HEK293T (cell line): ENCODE measurements at regions not wholly inside any gene's neighbourhood (a gene's known extent, or its start where the extent isn't known, plus 50 kb on each side); places are given as distances from the start of the nearest gene placed in this dataset.

Experiments used
- CTCF ChIA-PET: fragments of 350-600 bp; formaldehyde crosslinking; extraction: SDS; loops from one replicate; lab custom pipeline; 2021; ENCODE audit warnings: antibody characterized with exemption, inconsistent platforms; lab: Yijun Ruan, JAX
- POLR2A ChIA-PET: fragments of 350-600 bp; formaldehyde crosslinking; extraction: SDS; loops from one replicate; lab custom pipeline; 2020; ENCODE audit warnings: antibody characterized with exemption, inconsistent platforms; lab: Yijun Ruan, JAX
- DNase-seq: peaks from one replicate; pipeline ENCODE4 v3.0.0; 2012; ENCODE audit warnings: mixed read lengths; ENCODE audit errors: extremely low spot score
- ARNT ChIP-seq: fragments of 450-650 bp; IDR thresholded peaks from 2 replicates; pipeline ENCODE4 v1.6.1; 2017; ENCODE audit warnings: mild to moderate bottlenecking
- BHLHE40 ChIP-seq: fragments of 450-650 bp; IDR thresholded peaks from 2 replicates; pipeline ENCODE4 v1.6.1; 2016; ENCODE audit warnings: mild to moderate bottlenecking, moderate library complexity, borderline replicate concordance
- CTBP1 ChIP-seq: fragments of 450-650 bp; IDR thresholded peaks from 2 replicates; pipeline ENCODE4 v1.6.1; 2016; ENCODE audit warnings: borderline replicate concordance
- ELF4 ChIP-seq: fragments of 450-650 bp; IDR thresholded peaks from 2 replicates; pipeline ENCODE4 v1.6.1; 2017; ENCODE audit warnings: antibody characterized with exemption
- FOXA1 ChIP-seq: fragments of 450-650 bp; IDR thresholded peaks from 2 replicates; pipeline ENCODE4 v1.6.1; 2016; ENCODE audit warnings: mild to moderate bottlenecking
- FOXK2 ChIP-seq: fragments of 450-650 bp; IDR thresholded peaks from 2 replicates; pipeline ENCODE4 v1.6.1; 2016; ENCODE audit warnings: mild to moderate bottlenecking
- FOXM1 ChIP-seq: fragments of 450-650 bp; IDR thresholded peaks from 2 replicates; pipeline ENCODE4 v1.6.1; 2017; ENCODE audit warnings: mild to moderate bottlenecking, borderline replicate concordance
- HDGF ChIP-seq: fragments of 450-650 bp; IDR thresholded peaks from 2 replicates; pipeline ENCODE4 v1.6.1; 2017; ENCODE audit warnings: antibody characterized with exemption, borderline replicate concordance
- L3MBTL2 ChIP-seq: fragments of 450-650 bp; conservative IDR thresholded peaks from 2 replicates; pipeline ENCODE4 v1.6.1; 2016; ENCODE audit warnings: mild to moderate bottlenecking
- LEF1 ChIP-seq: fragments of 450-650 bp; IDR thresholded peaks from 2 replicates; pipeline ENCODE4 v1.6.1; 2017; ENCODE audit warnings: mild to moderate bottlenecking, borderline replicate concordance
- NFRKB ChIP-seq: fragments of 450-650 bp; IDR thresholded peaks from 2 replicates; pipeline ENCODE4 v1.6.1; 2016; ENCODE audit warnings: mild to moderate bottlenecking, moderate library complexity
- SP1 ChIP-seq: fragments of 450-650 bp; IDR thresholded peaks from 2 replicates; pipeline ENCODE4 v1.6.1; 2017
- SUZ12 ChIP-seq: fragments of 450-650 bp; IDR thresholded peaks from 2 replicates; pipeline ENCODE4 v1.6.1; 2016; ENCODE audit warnings: mild to moderate bottlenecking
- TARDBP ChIP-seq: fragments of 450-650 bp; IDR thresholded peaks from 2 replicates; pipeline ENCODE4 v1.6.1; 2016
- ZNF384 ChIP-seq: fragments of 450-650 bp; IDR thresholded peaks from 2 replicates; pipeline ENCODE4 v1.6.1; 2016
- TF ChIP-seq, protein P1 (sequence below): fragments of 450-650 bp; IDR thresholded peaks from 2 replicates; pipeline ENCODE4 v1.6.1; 2016

DNA sequence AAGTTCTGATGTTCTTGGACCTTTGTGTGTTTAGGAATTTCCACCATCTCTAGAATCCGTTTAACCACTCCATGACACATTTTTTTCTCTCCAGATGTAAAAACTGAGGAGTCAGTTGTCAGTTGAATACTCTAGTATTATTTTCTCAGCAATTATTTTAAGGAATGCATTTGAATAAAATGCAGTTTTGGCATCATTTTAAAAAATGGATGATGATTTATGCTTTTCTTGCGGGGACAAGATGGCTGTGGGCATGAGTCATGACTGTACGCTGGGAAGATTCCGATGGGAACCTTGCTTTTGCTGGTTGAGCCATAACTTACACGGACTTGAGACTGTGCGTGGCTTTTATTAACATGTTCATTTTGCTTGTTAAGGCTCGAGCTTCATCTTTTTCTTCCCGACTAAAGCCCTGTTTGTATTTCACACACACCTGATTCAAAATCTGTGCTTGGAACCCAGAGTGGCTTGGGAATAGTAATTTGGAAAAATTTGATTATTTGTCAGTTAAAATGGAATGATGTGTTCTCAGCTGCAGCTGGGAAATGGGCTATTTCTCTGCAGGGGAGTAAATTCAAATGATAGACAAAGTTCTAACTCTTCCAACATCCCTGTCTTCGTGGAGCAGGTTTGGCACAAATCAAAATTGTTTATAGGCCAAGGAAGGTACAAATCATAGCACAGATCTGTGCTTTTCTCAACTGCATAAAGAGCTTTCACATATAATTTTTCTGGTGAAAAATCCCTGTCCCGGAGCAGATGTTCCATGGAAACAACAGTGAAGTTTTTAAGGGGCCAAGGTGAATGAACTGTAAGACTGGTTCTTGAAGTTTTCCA lies 470.5 kb upstream of the JAG1 start:
- ChIA-PET POLR2A (no interaction called here), CTCF (no interaction called here)
- DNase-seq = no peak
- TF ChIP-seq, protein P1, sequence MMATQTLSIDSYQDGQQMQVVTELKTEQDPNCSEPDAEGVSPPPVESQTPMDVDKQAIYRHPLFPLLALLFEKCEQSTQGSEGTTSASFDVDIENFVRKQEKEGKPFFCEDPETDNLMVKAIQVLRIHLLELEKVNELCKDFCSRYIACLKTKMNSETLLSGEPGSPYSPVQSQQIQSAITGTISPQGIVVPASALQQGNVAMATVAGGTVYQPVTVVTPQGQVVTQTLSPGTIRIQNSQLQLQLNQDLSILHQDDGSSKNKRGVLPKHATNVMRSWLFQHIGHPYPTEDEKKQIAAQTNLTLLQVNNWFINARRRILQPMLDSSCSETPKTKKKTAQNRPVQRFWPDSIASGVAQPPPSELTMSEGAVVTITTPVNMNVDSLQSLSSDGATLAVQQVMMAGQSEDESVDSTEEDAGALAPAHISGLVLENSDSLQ = no peak
- TF ChIP-seq CTBP1 (no peak), BHLHE40 (no peak), SP1 (no peak), ARNT (no peak), ELF4 (no peak), SUZ12 (no peak)

DNA sequence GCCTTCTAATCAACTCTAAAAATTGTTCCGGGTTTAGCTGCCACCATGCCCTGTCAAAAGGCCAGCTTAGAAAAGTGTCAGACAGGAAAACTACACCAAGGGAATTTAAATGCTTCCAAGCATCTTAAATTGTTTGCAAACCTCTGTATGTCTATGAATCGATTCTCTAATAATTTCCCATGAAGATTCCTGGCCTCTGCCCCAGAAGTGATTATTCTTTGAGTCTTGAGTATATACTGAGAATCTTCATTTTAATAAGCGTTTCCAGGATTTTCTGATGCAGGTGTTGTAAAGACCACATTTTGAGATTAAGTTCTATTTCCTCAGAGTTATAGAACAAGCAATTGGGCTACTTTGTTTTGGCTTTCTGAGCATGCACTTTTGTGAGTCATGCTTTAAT lies 471.8 kb upstream of the JAG1 start:
- no peak for TF ChIP-seq CTBP1
- no peak for TF ChIP-seq L3MBTL2
- no peak for TF ChIP-seq HDGF
- no peak for TF ChIP-seq BHLHE40
- DNase-seq = no peak
- ChIA-PET POLR2A (no interaction called here), CTCF (no interaction called here)

DNA sequence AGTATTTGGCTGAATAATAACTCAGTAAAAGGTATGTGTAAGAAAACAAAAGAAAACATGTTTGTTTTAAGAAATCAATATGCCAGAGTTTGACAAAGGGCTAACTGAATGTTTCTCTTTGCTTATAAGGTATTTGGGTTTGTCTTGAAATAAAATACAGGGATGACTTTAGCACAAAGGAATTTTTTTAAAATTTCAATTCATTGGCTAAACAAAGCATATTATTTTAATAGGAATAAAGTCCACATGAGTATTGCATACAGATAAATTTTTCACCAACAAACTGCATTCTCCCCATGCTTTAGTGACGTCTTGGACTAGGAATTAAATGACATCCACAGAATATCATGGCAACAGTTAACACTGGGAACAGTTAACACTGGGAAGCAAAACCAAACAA lies 480.0 kb upstream of the JAG1 start:
- TF ChIP-seq ARNT (no peak), ZNF384 (no peak), CTBP1 (no peak), BHLHE40 (no peak), FOXK2 (no peak), HDGF (no peak), LEF1 (no peak), FOXM1 (no peak), NFRKB (no peak), TARDBP (no peak), SUZ12 (no peak), SP1 (no peak), L3MBTL2 (no peak), ELF4 (no peak), FOXA1 (no peak)
- TF ChIP-seq, protein P1 = no peak
- no peak for DNase-seq
- ChIA-PET CTCF (no interaction called here), POLR2A (no interaction called here)

DNA sequence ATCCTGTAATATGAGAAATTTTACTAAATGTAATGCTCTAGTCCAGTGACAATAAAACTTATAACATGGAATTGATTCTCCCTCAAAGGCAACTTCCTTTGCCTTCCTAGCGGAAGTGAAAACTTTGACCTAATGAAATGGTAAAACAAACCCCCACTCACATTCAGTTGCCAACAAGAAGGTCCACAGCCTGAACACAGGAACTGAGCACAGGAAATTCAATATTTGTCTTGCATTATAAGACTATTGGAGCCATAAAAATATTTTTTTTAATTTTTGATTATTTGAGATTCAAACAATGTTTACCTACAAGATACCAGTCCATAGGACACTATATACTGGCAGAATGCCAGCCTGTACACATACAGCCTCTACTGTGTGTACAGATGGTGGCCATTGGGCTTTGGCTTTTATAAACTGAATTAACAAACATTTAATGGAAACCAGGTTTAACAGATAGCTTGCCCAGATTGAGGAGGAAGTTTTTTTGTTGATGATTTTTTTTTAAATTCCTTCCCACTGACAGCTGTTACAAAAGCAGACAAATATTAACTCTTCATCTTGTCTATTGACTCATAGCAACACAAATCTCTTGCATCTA lies 481.5 kb upstream of the JAG1 start:
- ChIA-PET POLR2A (no interaction called here), CTCF (no interaction called here)
- no peak for DNase-seq
- no peak for TF ChIP-seq ARNT
- TF ChIP-seq LEF1 = no peak
- TF ChIP-seq SP1 = no peak
- TF ChIP-seq TARDBP = no peak
- no peak for TF ChIP-seq SUZ12
- no peak for TF ChIP-seq ZNF384
- no peak for TF ChIP-seq CTBP1
- TF ChIP-seq FOXA1 = no peak
- TF ChIP-seq BHLHE40 = no peak
- TF ChIP-seq, protein P1 = no peak
- no peak for TF ChIP-seq ELF4
- no peak for TF ChIP-seq FOXK2
- TF ChIP-seq FOXM1 = no peak
- no peak for TF ChIP-seq NFRKB

DNA sequence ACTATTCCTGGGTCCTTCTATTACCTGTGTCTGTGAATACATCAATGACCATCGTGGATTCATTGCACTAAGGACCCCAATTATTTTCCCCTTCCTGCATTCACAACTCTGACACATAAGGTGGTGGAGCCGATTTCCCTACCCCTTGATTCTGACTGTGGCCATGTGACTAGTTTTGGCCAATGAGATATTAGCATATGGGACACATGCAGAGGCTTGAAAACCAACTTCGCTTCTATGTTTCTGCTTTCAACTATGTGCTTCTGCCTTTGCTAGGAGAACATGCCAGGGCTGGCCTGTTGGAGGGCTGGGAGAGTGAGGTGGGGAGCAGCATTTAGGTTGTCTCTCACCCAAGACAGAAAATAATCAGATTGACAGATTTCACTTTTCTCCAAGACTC lies 483.1 kb upstream of the JAG1 start:
- CTCF ChIA-PET = no interaction called here
- POLR2A ChIA-PET = no interaction called here
- no peak for DNase-seq
- TF ChIP-seq LEF1 = no peak
- TF ChIP-seq HDGF = no peak
- TF ChIP-seq FOXM1 = no peak
- TF ChIP-seq FOXA1 = no peak

DNA sequence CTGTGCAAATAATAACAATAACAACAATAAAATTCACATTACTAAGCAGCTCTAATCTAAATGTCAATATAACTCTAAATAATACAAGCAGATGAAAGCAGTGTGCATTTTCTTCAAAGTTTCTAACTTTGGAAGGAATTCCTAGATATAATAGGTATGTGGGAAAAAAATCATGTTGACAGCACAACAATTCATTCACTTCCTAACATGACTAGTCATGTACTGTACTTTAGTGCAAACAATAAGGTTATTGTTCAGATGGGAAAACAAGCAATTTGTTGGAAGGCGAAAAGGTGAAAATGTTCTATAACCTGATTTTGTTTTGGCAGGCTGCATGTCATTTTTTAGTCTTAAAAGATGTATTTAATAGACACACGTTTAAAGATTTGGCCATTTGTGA lies 484.3 kb upstream of the JAG1 start:
- DNase-seq = no peak
- TF ChIP-seq ELF4 = no peak
- no peak for TF ChIP-seq ZNF384
- no peak for TF ChIP-seq L3MBTL2
- no peak for TF ChIP-seq TARDBP
- TF ChIP-seq FOXM1 = no peak
- no peak for TF ChIP-seq BHLHE40
- no peak for TF ChIP-seq SUZ12
- TF ChIP-seq HDGF = no peak
- no peak for TF ChIP-seq NFRKB
- no peak for TF ChIP-seq CTBP1
- no peak for TF ChIP-seq ARNT
- TF ChIP-seq SP1 = no peak
- TF ChIP-seq, protein P1 = no peak
- no peak for TF ChIP-seq FOXK2
- TF ChIP-seq FOXA1 = no peak
- no peak for TF ChIP-seq LEF1
- POLR2A ChIA-PET = no interaction called here
- CTCF ChIA-PET = no interaction called here
